ENCODE measurements at regions not wholly inside any gene's neighbourhood (a gene's known extent, or its start where the extent isn't known, plus 50 kb on each side); places are given as distances from the start of the nearest gene placed in this dataset.

DNA sequence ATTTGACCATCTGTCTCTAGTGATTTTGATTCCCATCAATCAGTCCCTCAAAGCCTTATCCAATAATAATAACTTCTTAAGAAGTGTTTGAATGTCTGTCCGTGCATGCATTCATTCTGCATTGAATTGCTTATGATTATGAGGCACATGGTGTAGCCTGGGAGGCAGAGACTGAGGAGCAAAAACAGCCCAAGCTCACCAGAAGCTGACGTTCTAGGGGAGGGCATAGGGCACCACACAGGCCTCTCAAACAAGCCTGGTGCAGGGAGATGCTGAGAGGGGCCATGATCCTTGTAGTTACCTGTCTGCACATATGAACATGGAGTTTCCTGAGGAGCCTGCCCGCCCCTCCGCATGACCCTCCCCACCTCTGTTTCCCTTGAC lies 89.2 kb upstream of the POMGNT2 start:
- intact Hi-C loops (cut with DNase I; ENCODE audit: low total_unique reads) = no loop called here
- H3K27me3 ChIP-seq = peaks cover 0 to 7% of the 10 kb centered on the region in 2 donors
- no peak for DNase-seq
- H3K36me3 ChIP-seq = no peaks in the 10 kb centered on the region
- H3K27ac ChIP-seq = no peak overlapping the region
- H3K4me1 ChIP-seq = no peaks in the 10 kb centered on the region
- no peak overlapping the region for H3K4me3 ChIP-seq
- TF ChIP-seq, protein P1, sequence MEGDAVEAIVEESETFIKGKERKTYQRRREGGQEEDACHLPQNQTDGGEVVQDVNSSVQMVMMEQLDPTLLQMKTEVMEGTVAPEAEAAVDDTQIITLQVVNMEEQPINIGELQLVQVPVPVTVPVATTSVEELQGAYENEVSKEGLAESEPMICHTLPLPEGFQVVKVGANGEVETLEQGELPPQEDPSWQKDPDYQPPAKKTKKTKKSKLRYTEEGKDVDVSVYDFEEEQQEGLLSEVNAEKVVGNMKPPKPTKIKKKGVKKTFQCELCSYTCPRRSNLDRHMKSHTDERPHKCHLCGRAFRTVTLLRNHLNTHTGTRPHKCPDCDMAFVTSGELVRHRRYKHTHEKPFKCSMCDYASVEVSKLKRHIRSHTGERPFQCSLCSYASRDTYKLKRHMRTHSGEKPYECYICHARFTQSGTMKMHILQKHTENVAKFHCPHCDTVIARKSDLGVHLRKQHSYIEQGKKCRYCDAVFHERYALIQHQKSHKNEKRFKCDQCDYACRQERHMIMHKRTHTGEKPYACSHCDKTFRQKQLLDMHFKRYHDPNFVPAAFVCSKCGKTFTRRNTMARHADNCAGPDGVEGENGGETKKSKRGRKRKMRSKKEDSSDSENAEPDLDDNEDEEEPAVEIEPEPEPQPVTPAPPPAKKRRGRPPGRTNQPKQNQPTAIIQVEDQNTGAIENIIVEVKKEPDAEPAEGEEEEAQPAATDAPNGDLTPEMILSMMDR (IDR thresholded peaks at IDR 0.05) = no peak
- H3K9me3 ChIP-seq = peaks cover 0 to 5% (median 0%) of the 10 kb centered on the region in 3 donors

DNA sequence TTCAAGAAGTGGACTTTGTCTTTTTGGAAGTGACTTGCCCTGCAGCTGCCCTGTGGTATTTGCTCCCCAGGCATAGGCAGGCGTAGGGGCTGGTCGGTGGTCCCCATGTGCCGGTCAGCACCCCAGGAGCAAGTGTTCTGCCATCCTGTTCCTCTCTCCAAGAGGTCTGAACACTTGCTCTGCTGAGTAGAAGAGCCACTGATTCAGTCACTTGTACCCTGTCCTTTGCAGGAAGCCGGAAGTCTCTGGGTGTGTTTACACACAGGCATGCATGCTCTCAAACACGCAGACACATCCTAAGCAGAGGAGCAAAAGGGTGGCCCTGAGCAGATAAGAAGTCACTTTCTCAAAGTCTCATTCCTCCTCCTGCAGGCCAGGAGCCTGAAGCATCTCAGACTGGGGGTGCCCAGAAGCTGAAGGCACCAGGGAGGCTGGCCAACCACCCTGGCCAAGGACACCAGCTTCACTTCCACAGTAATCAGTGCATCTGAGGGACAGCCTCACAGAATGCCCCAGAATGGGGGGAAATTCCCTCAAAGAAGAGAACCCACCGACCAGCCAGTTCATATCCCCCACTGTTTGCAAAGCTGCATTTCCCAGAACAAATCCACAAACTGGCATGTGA lies 88.7 kb upstream of the POMGNT2 start:
- peaks cover 0 to 5% (median 0%) of the 10 kb centered on the region in 3 donors for H3K9me3 ChIP-seq
- no peak for DNase-seq
- H3K36me3 ChIP-seq = no peaks in the 10 kb centered on the region
- intact Hi-C loops (cut with DNase I; ENCODE audit: low total_unique reads) = no loop called here
- peaks cover 0 to 7% of the 10 kb centered on the region in 2 donors for H3K27me3 ChIP-seq
- no peak overlapping the region for H3K4me3 ChIP-seq
- TF ChIP-seq, protein P1 (IDR thresholded peaks at IDR 0.05) = no peak
- no peak overlapping the region for H3K27ac ChIP-seq
- H3K4me1 ChIP-seq = no peaks in the 10 kb centered on the region

DNA sequence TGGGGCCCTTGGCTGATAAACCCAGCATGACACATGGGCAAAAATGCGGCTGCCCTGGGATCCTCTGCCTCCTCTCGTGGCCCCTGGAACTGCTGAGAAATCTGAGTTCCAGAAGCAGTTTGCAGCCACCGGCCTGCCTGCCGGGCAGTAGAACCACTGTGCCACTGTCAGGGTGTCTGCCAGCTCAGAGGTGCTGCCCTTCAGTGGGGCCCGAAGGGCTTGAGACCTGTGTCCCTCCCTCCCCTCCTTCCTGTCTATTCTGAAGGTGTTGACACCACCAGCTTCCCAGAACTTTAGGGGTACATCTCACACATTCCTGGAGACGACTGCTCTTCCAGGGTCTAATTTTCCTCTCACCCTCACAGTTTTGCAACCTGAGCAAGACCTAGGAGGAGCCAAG lies 88.2 kb upstream of the POMGNT2 start:
- Histone ChIP-seq H3K36me3 (no peaks in the 10 kb centered on the region), H3K4me3 (no peak overlapping the region), H3K27me3 (peaks cover 0 to 7% of the 10 kb centered on the region in 2 donors), H3K27ac (no peak overlapping the region), H3K9me3 (peaks cover 0 to 2% (median 0%) of the 10 kb centered on the region in 3 donors), H3K4me1 (no peaks in the 10 kb centered on the region)
- intact Hi-C loops (cut with DNase I; ENCODE audit: low total_unique reads) = no loop called here
- TF ChIP-seq, protein P1 (IDR thresholded peaks at IDR 0.05) = no peak
- DNase-seq = no peak

DNA sequence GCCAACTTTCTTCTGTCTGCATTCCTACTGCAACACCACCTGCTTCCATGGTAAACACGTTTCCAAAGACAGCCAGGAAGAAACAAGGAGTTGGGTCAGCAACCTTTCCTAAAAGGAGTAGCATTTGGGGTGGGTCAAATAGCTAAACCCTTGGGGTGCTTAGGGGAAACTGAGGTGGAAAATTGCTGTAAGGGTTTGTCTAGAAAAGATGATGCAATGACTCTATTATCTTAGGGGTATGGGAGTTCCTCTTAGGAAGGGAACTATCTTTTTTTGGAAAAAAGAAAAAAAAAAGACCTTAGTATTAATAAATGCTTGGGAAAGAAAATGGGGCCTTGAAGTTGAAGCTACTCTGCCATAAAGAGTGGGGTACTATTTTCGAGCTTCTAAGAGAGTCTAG lies 86.1 kb upstream of the POMGNT2 start:
- Histone ChIP-seq H3K4me1 (no peaks in the 10 kb centered on the region), H3K9me3 (no peaks in the 10 kb centered on the region), H3K27me3 (peaks cover 0 to 7% of the 10 kb centered on the region in 2 donors), H3K36me3 (no peaks in the 10 kb centered on the region), H3K4me3 (no peak overlapping the region), H3K27ac (no peak overlapping the region)
- no peak for DNase-seq
- TF ChIP-seq, protein P1 (IDR thresholded peaks at IDR 0.05) = no peak
- intact Hi-C loops (cut with DNase I; ENCODE audit: low total_unique reads) = no loop called here

DNA sequence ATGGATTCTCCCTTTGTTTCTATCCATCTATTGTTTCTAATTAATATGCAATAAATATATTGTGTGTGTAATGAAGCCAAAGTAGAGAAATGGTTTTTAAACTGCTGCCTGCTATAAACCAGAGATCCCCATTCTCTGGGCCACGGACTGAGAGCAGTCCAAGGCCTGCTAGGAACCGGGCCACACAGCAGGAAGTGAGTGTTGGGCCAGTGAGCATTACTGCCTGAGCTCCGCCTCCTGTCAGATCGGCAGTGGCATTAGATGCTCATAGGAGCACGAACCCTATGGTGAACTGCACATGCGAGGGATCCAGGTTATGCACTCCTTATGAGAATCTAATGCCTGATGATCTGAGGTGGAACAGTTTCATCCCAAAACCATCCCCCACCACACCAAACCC lies 85.2 kb upstream of the POMGNT2 start:
- Histone ChIP-seq H3K27ac (no peak overlapping the region), H3K9me3 (no peaks in the 10 kb centered on the region), H3K27me3 (peaks cover 0 to 7% of the 10 kb centered on the region in 2 donors), H3K4me3 (no peak overlapping the region), H3K4me1 (no peaks in the 10 kb centered on the region), H3K36me3 (no peaks in the 10 kb centered on the region)
- intact Hi-C loops (cut with DNase I; ENCODE audit: low total_unique reads) = no loop called here
- TF ChIP-seq, protein P1 (IDR thresholded peaks at IDR 0.05) = no peak
- DNase-seq = no peak

DNA sequence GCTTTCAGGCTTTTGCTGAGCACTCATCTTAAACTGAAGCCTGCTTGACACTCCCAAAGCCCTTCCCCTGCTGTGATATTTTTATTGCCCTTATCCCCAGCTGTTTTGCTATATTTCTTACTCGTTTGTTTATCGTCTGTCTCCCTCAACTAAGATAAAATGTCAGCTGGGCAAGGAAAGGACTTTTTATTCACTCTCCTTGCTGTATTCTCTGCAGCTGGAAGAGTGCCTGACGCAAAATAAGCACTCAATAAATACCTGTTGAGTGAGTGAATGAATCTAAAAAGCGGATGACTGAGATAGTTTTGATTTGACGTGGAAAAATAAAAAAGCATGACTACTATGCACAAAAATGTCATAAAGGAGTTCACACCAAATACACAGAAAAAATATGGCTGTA lies 84.8 kb upstream of the POMGNT2 start:
- no peaks in the 10 kb centered on the region for H3K9me3 ChIP-seq
- TF ChIP-seq, protein P1 (IDR thresholded peaks at IDR 0.05) = no peak
- peaks cover 0 to 7% of the 10 kb centered on the region in 2 donors for H3K27me3 ChIP-seq
- intact Hi-C loops (cut with DNase I; ENCODE audit: low total_unique reads) = no loop called here
- H3K27ac ChIP-seq = no peak overlapping the region
- no peak overlapping the region for H3K4me3 ChIP-seq
- DNase-seq = no peak
- no peaks in the 10 kb centered on the region for H3K4me1 ChIP-seq
- H3K36me3 ChIP-seq = no peaks in the 10 kb centered on the region
